ENCODE measurements at regions not wholly inside any gene's neighbourhood (a gene's known extent, or its start where the extent isn't known, plus 50 kb on each side); places are given as distances from the start of the nearest gene placed in this dataset.
"Not testable (repeated sequence)": the region's sequence is repeated elsewhere in the genome, so short reads cannot be mapped to it uniquely, and the experiment has no call there.

DNA sequence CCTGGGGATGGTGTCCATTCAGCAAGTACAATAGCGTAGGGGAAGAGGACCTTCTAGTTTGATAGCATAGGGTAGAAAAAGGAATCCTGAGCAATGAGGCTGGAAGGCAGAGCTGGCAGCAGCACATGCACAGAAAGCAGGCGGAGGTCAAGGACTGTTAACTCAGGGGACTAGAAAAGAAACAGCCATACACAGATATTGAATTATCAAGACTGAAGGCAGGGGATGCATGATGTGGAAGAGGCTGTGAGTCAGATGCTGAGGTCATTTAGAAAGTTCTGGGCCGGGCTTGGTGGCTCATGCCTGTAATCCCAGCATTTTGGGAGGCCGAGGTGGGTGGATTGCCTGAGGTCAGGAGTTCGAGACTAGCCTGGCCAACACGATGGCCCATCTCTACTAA is 65.6 kb downstream of the OPTC start:
- peaks cover 0 to 4% (median 0%) of the 10 kb centered on the region in 3 donors for H3K4me1 ChIP-seq (ENCODE audit: control insufficient read depth in 3 of 3, insufficient read depth in 2 of 3, low read depth in 1 of 3, low read length in 2 of 3)
- H3K36me3 ChIP-seq (ENCODE audit: control insufficient read depth in 3 of 3, insufficient read depth in 2 of 3, low read depth in 1 of 3, low read length in 3 of 3) = no peaks in the 10 kb centered on the region
- DNase-seq (no peak), FAIRE-seq (no peak)
- WGBS, 3 donors = 81 to 92% (median 82%) methylated on average over 6 of the region's 6 CpGs
- H3K9me3 ChIP-seq (ENCODE audit: control insufficient read depth in 2 of 2, insufficient read depth in 1 of 2, low read depth in 1 of 2, low read length in 1 of 2) = no peaks in the 10 kb centered on the region
- no peak overlapping the region for H3K27ac ChIP-seq (ENCODE audit: low read depth in 1 of 3, low read length in 2 of 3)
- H3K4me3 ChIP-seq (ENCODE audit: low read depth in 1 of 3, low read length in 3 of 3) = no peak overlapping the region
- H3K27me3 ChIP-seq (ENCODE audit: control insufficient read depth in 3 of 3, insufficient read depth in 3 of 3, low read length in 3 of 3) = peaks cover 0 to 3% (median 0%) of the 10 kb centered on the region in 3 donors

GRCh38 chr1:203561761-203562160 is 64.9 kb upstream of the ATP2B4 start:
- FAIRE-seq; H3K27me3 ChIP-seq (ENCODE audit: control insufficient read depth in 3 of 3, insufficient read depth in 3 of 3, low read length in 3 of 3); H3K36me3 ChIP-seq (ENCODE audit: control insufficient read depth in 3 of 3, insufficient read depth in 2 of 3, low read depth in 1 of 3, low read length in 3 of 3); H3K27ac ChIP-seq (ENCODE audit: low read depth in 1 of 3, low read length in 2 of 3); DNase-seq; H3K9me3 ChIP-seq (ENCODE audit: control insufficient read depth in 2 of 2, insufficient read depth in 1 of 2, low read depth in 1 of 2, low read length in 1 of 2); H3K4me1 ChIP-seq (ENCODE audit: control insufficient read depth in 3 of 3, insufficient read depth in 2 of 3, low read depth in 1 of 3, low read length in 2 of 3); H3K4me3 ChIP-seq (ENCODE audit: low read depth in 1 of 3, low read length in 3 of 3): not testable (repeated sequence)
- 92 to 97% (median 96%) methylated on average over 1 of the region's 1 CpG for WGBS, 3 donors

DNA sequence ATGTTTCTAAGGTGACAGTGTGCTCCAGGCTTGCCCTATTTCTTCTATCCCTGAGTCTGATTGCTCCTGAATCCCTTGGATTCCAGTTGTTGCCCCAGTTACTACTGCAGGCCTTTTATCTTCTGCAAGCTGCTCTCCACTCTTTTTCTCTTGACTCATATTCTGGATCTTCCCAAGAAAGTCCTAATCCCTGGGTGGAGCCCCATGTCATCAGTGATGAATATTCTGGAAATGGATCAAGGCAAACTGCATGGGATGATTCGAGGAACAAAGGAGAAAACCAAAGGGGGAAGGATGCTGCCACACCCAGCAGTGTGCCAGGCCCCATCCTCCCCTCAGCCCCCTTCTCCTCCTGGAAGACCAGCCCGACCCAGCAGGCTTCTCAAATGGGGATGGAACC is 63.3 kb upstream of the ATP2B4 start:
- 48 to 73% (median 59%) methylated on average over 2 of the region's 2 CpGs for WGBS, 3 donors
- Histone ChIP-seq H3K36me3 (ENCODE audit: control insufficient read depth in 3 of 3, insufficient read depth in 2 of 3, low read depth in 1 of 3, low read length in 3 of 3) (no peaks in the 10 kb centered on the region), H3K27me3 (ENCODE audit: control insufficient read depth in 3 of 3, insufficient read depth in 3 of 3, low read length in 3 of 3) (peaks cover 0 to 3% (median 0%) of the 10 kb centered on the region in 3 donors), H3K4me3 (ENCODE audit: low read depth in 1 of 3, low read length in 3 of 3) (no peak overlapping the region), H3K9me3 (ENCODE audit: control insufficient read depth in 2 of 2, insufficient read depth in 1 of 2, low read depth in 1 of 2, low read length in 1 of 2) (no peaks in the 10 kb centered on the region), H3K4me1 (ENCODE audit: control insufficient read depth in 3 of 3, insufficient read depth in 2 of 3, low read depth in 1 of 3, low read length in 2 of 3) (no peaks in the 10 kb centered on the region), H3K27ac (ENCODE audit: low read depth in 1 of 3, low read length in 2 of 3) (no peak overlapping the region)
- DNase-seq (no peak), FAIRE-seq (no peak)

GRCh38 chr1:203564024-203564423 is 62.6 kb upstream of the ATP2B4 start:
- Histone ChIP-seq H3K27ac (ENCODE audit: low read depth in 1 of 3, low read length in 2 of 3) (no peak overlapping the region), H3K27me3 (ENCODE audit: control insufficient read depth in 3 of 3, insufficient read depth in 3 of 3, low read length in 3 of 3) (peaks cover 0 to under 1% (median 0%) of the 10 kb centered on the region in 3 donors), H3K36me3 (ENCODE audit: control insufficient read depth in 3 of 3, insufficient read depth in 2 of 3, low read depth in 1 of 3, low read length in 3 of 3) (no peaks in the 10 kb centered on the region), H3K4me3 (ENCODE audit: low read depth in 1 of 3, low read length in 3 of 3) (no peak overlapping the region), H3K4me1 (ENCODE audit: control insufficient read depth in 3 of 3, insufficient read depth in 2 of 3, low read depth in 1 of 3, low read length in 2 of 3) (no peaks in the 10 kb centered on the region), H3K9me3 (ENCODE audit: control insufficient read depth in 2 of 2, insufficient read depth in 1 of 2, low read depth in 1 of 2, low read length in 1 of 2) (no peaks in the 10 kb centered on the region)
- 85 to 93% (median 90%) methylated on average over 5 of the region's 5 CpGs for WGBS, 3 donors
- FAIRE-seq (no peak), DNase-seq (no peak)

- no peak for FAIRE-seq
- no peaks in the 10 kb centered on the region for H3K4me1 ChIP-seq (ENCODE audit: control insufficient read depth in 3 of 3, insufficient read depth in 2 of 3, low read depth in 1 of 3, low read length in 2 of 3)
- WGBS, 3 donors = 86 to 94% (median 92%) methylated on average over 3 of the region's 3 CpGs
- H3K9me3 ChIP-seq (ENCODE audit: control insufficient read depth in 2 of 2, insufficient read depth in 1 of 2, low read depth in 1 of 2, low read length in 1 of 2) = no peaks in the 10 kb centered on the region
- H3K36me3 ChIP-seq (ENCODE audit: control insufficient read depth in 3 of 3, insufficient read depth in 2 of 3, low read depth in 1 of 3, low read length in 3 of 3) = no peaks in the 10 kb centered on the region
- H3K27me3 ChIP-seq (ENCODE audit: control insufficient read depth in 3 of 3, insufficient read depth in 3 of 3, low read length in 3 of 3) = no peaks in the 10 kb centered on the region
- no peak overlapping the region for H3K4me3 ChIP-seq (ENCODE audit: low read depth in 1 of 3, low read length in 3 of 3)
- no peak overlapping the region for H3K27ac ChIP-seq (ENCODE audit: low read depth in 1 of 3, low read length in 2 of 3)
- DNase-seq = no peak
These were observed 61.6 kb upstream of the ATP2B4 start for GRCh38 chr1:203565049-203565448.

DNA sequence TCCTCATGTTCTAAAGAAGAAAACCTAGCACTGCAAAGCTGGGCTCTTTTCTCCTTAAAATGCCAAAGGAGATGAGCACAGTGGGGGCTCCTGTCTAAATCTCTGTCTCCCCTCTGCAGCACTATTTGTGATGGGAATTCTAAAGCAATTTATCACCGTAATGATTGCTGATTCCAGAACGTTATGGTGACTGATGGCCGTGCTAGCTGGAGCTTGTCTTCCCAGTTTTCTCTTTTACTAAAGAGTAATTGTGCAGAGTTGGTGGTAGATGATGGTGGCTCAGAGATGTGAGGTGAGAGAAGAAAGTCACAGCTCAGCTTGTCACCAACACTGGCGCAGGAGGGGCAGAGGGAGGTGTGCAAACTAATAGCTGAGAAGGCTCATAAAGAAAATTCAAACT is 60.7 kb upstream of the ATP2B4 start:
- H3K9me3 ChIP-seq (ENCODE audit: control insufficient read depth in 2 of 2, insufficient read depth in 1 of 2, low read depth in 1 of 2, low read length in 1 of 2) = no peaks in the 10 kb centered on the region
- WGBS, 3 donors = 75 to 81% (median 78%) methylated on average over 4 of the region's 4 CpGs
- no peak overlapping the region for H3K4me3 ChIP-seq (ENCODE audit: low read depth in 1 of 3, low read length in 3 of 3)
- no peak overlapping the region for H3K27ac ChIP-seq (ENCODE audit: low read depth in 1 of 3, low read length in 2 of 3)
- DNase-seq (no peak), FAIRE-seq (no peak)
- H3K36me3 ChIP-seq (ENCODE audit: control insufficient read depth in 3 of 3, insufficient read depth in 2 of 3, low read depth in 1 of 3, low read length in 3 of 3) = no peaks in the 10 kb centered on the region
- H3K27me3 ChIP-seq (ENCODE audit: control insufficient read depth in 3 of 3, insufficient read depth in 3 of 3, low read length in 3 of 3) = no peaks in the 10 kb centered on the region
- no peaks in the 10 kb centered on the region for H3K4me1 ChIP-seq (ENCODE audit: control insufficient read depth in 3 of 3, insufficient read depth in 2 of 3, low read depth in 1 of 3, low read length in 2 of 3)

- not testable (repeated sequence) for H3K4me1 ChIP-seq (ENCODE audit: control insufficient read depth in 3 of 3, insufficient read depth in 2 of 3, low read depth in 1 of 3, low read length in 2 of 3); H3K4me3 ChIP-seq (ENCODE audit: low read depth in 1 of 3, low read length in 3 of 3); H3K27ac ChIP-seq (ENCODE audit: low read depth in 1 of 3, low read length in 2 of 3); H3K27me3 ChIP-seq (ENCODE audit: control insufficient read depth in 3 of 3, insufficient read depth in 3 of 3, low read length in 3 of 3); FAIRE-seq; H3K36me3 ChIP-seq (ENCODE audit: control insufficient read depth in 3 of 3, insufficient read depth in 2 of 3, low read depth in 1 of 3, low read length in 3 of 3); H3K9me3 ChIP-seq (ENCODE audit: control insufficient read depth in 2 of 2, insufficient read depth in 1 of 2, low read depth in 1 of 2, low read length in 1 of 2); DNase-seq
- 88 to 93% (median 90%) methylated on average over 11 of the region's 11 CpGs for WGBS, 3 donors
These were observed 59.7 kb upstream of the ATP2B4 start for GRCh38 chr1:203566966-203567365.

DNA sequence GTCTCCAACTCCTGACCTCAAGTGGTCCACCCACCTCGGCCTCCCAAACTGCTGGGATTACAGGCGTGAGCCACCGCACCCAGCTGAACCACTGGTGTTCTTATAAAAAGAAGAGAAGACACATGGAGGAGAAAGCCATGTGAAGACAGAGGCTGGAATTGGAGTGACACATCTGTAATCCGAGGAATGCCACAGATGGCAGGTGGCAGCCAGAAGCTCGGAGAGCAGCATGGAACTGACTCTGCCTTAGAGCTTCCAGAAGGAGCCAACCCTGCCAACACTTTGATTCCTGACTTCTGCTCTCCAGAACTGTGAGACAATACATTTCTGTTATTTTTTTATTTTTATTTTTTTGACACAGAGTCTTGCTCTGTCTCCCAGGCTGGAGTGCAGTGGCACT is 59.0 kb upstream of the ATP2B4 start:
- Histone ChIP-seq H3K27ac (ENCODE audit: low read depth in 1 of 3, low read length in 2 of 3) (no peak overlapping the region), H3K4me1 (ENCODE audit: control insufficient read depth in 3 of 3, insufficient read depth in 2 of 3, low read depth in 1 of 3, low read length in 2 of 3) (peaks cover 0 to 4% (median 0%) of the 10 kb centered on the region in 3 donors), H3K9me3 (ENCODE audit: control insufficient read depth in 2 of 2, insufficient read depth in 1 of 2, low read depth in 1 of 2, low read length in 1 of 2) (no peaks in the 10 kb centered on the region), H3K4me3 (ENCODE audit: low read depth in 1 of 3, low read length in 3 of 3) (no peak overlapping the region), H3K36me3 (ENCODE audit: control insufficient read depth in 3 of 3, insufficient read depth in 2 of 3, low read depth in 1 of 3, low read length in 3 of 3) (no peaks in the 10 kb centered on the region), H3K27me3 (ENCODE audit: control insufficient read depth in 3 of 3, insufficient read depth in 3 of 3, low read length in 3 of 3) (no peaks in the 10 kb centered on the region)
- 79 to 91% (median 83%) methylated on average over 5 of the region's 5 CpGs for WGBS, 3 donors
- FAIRE-seq (no peak), DNase-seq (no peak)

DNA sequence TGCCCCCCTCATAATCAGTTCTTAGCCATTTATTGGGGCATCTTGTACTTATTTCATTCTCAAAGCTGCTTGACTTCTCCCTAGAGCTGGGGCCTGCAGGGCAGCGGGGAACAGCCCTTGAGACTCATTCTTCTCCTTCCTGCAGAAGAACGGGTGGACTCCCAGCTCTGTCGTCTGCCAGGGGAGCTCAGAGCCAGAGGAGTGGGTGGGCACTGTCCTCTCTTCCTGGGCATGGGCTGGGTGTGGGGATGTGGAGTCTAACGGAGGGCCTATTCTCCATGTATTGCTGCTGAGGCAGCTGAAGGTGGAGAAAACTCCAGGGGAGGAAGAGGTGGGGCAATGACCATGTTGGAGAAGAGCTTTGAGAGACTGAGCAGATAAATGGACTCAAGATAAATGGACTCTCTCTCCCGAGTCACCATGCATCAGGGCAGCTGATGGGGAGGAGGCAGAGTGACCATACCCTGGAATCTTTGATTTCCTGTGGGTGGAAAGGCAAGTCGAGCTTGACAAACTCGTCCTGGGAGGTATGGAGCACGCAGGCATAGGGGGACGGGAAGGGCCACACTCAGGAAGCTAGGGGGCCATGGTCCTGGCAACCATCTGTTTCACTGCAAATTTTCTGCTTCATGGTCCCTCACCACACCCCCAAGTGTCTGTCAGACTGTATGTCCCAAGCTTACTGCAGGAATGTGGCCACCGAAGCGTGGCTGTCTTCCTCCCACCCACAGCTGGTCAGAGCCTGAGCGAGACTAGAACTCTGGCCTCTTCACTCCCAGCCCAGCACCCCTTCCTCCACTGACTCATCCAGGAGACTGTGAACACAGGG is 56.9 kb upstream of the ATP2B4 start:
- Histone ChIP-seq H3K27me3 (ENCODE audit: control insufficient read depth in 3 of 3, insufficient read depth in 3 of 3, low read length in 3 of 3) (no peaks in the 10 kb centered on the region), H3K4me3 (ENCODE audit: low read depth in 1 of 3, low read length in 3 of 3) (no peak overlapping the region), H3K4me1 (ENCODE audit: control insufficient read depth in 3 of 3, insufficient read depth in 2 of 3, low read depth in 1 of 3, low read length in 2 of 3) (peaks cover 0 to 4% (median 0%) of the 10 kb centered on the region in 3 donors), H3K9me3 (ENCODE audit: control insufficient read depth in 2 of 2, insufficient read depth in 1 of 2, low read depth in 1 of 2, low read length in 1 of 2) (no peaks in the 10 kb centered on the region), H3K36me3 (ENCODE audit: control insufficient read depth in 3 of 3, insufficient read depth in 2 of 3, low read depth in 1 of 3, low read length in 3 of 3) (no peaks in the 10 kb centered on the region), H3K27ac (ENCODE audit: low read depth in 1 of 3, low read length in 2 of 3) (no peak overlapping the region)
- DNase-seq (no peak), FAIRE-seq (no peak)
- WGBS, 3 donors = 78 to 83% (median 81%) methylated on average over 12 of the region's 12 CpGs

Data from small intestine (tissue), 7 donors.